GM12878 (cell line): ENCODE measurements at regions not wholly inside any gene's neighbourhood (a gene's known extent, or its start where the extent isn't known, plus 50 kb on each side); places are given as distances from the start of the nearest gene placed in this dataset.

Experiments
- ATAC-seq: fragments of 200-7000 bp; cut with Tn5 transposase; 3 replicates; pipeline ENCODE4 v1.9.1; 2020; ENCODE audit warnings: mild to moderate bottlenecking, moderate library complexity
- BruUV-seq: library from RNA; stranded (reverse); fragments of 400-500 nt; replicated peaks from 2 replicates; lab custom pipeline; 2021; lab: Mats Ljungman, UMichigan
- CTCF ChIA-PET: fragments of 300-600 bp; sonication (Branson Sonifier 250); formaldehyde crosslinking; extraction: SDS; loops from one replicate; lab custom pipeline; 2021; ENCODE audit warnings: inconsistent platforms; lab: Yijun Ruan, JAX
- POLR2A ChIA-PET: fragments of 350-600 bp; formaldehyde crosslinking; extraction: SDS; loops from one replicate; lab custom pipeline; 2021; ENCODE audit warnings: inconsistent platforms; lab: Charles Lee
- RAD21 ChIA-PET: fragments of 300-600 bp; sonication (Branson Sonifier 250); formaldehyde crosslinking; loops from one replicate; lab custom pipeline; 2023; ENCODE audit warnings: antibody characterized with exemption; ENCODE audit not compliant: unreplicated experiment; lab: Charles Lee
- SMC1A ChIA-PET: fragments of 300-600 bp; sonication (Branson Sonifier 250); formaldehyde crosslinking; loops from one replicate; lab custom pipeline; 2023; ENCODE audit not compliant: unreplicated experiment, uncharacterized antibody; lab: Charles Lee
- DNase-seq: peaks from one replicate; pipeline ENCODE4 v3.0.0-alpha.2; 2011; ENCODE audit warnings: low read depth, low spot score
- FAIRE-seq: peaks from 3 replicates; lab custom pipeline; 2011; peaks lifted over from hg19 to GRCh38; lab: Jason Lieb, UNC
- H2AFZ ChIP-seq: 2 replicates; pipeline ENCODE4 v1.6.0; 2011; ENCODE audit warnings: low read depth, low read length, control low read depth; ENCODE audit not compliant: control insufficient read depth
- H3K27ac ChIP-seq: 2 replicates; pipeline ENCODE4 v1.5.1; 2011; ENCODE audit warnings: control low read depth; ENCODE audit not compliant: control insufficient read depth, insufficient read depth
- H3K27me3 ChIP-seq, 2 experiments: replicated peaks in 1 of 2; 2 replicates each; pipeline versions ENCODE4 v1.6.0 to v1.6.1; 2011; ENCODE audit warnings: low read length in 1 of 2; ENCODE audit not compliant: control insufficient read depth in 2 of 2, insufficient read depth in 2 of 2
- H3K36me3 ChIP-seq, 2 experiments: 2 replicates each; pipeline ENCODE4 v1.5.1; 2011; ENCODE audit warnings: low read length in 1 of 2; ENCODE audit not compliant: control insufficient read depth in 2 of 2, insufficient read depth in 2 of 2
- H3K4me1 ChIP-seq: 2 replicates; pipeline ENCODE4 v1.6.1; 2011; ENCODE audit warnings: mild to moderate bottlenecking, low read length, moderate library complexity, mixed read lengths; ENCODE audit not compliant: control insufficient read depth, insufficient read depth
- H3K4me2 ChIP-seq: 2 replicates; pipeline ENCODE4 v1.6.0; 2011; ENCODE audit warnings: control low read depth; ENCODE audit not compliant: control insufficient read depth, insufficient read depth
- H3K4me3 ChIP-seq: fragments of 200-600 bp; sonication (generic); 2 replicates; pipeline ENCODE4 v1.5.1; 2016
- H3K79me2 ChIP-seq: 2 replicates; pipeline ENCODE4 v1.6.0; 2011; ENCODE audit warnings: low read length; ENCODE audit not compliant: control insufficient read depth, insufficient read depth
- H3K9ac ChIP-seq: 2 replicates; pipeline ENCODE4 v1.8.0; 2011; ENCODE audit warnings: low read length, control low read depth, mixed read lengths; ENCODE audit not compliant: control insufficient read depth, insufficient read depth
- H3K9me3 ChIP-seq: replicated peaks from 3 replicates; pipeline ENCODE4 v1.5.1; 2011; ENCODE audit warnings: mild to moderate bottlenecking, low read length; ENCODE audit not compliant: control insufficient read depth, insufficient read depth
- H4K20me1 ChIP-seq: 2 replicates; pipeline ENCODE4 v1.6.0; 2011; ENCODE audit not compliant: control insufficient read depth, insufficient read depth
- BCLAF1 ChIP-seq: fragments of 450-650 bp; IDR thresholded peaks from 2 replicates; pipeline ENCODE4 v1.6.1; 2017; ENCODE audit warnings: antibody characterized with exemption, mild to moderate bottlenecking, moderate library complexity
- EP300 ChIP-seq, 2 experiments: fragments of 150-350 bp in 1 of 2; IDR thresholded peaks; 2 replicates each; pipeline ENCODE4 v1.6.1; 2011 to 2012; ENCODE audit warnings: low read depth in 2 of 2, low read length in 2 of 2, borderline replicate concordance in 1 of 2, improper control_type of control experiment in 1 of 2, inconsistent platforms in 1 of 2; ENCODE audit not compliant: control insufficient read depth in 1 of 2
- IKZF1 ChIP-seq: fragments of 450-650 bp; conservative IDR thresholded peaks from 2 replicates; pipeline ENCODE4 v1.6.1; 2017; ENCODE audit warnings: antibody characterized with exemption, mild to moderate bottlenecking
- KLF5 ChIP-seq: fragments of 450-650 bp; IDR thresholded peaks from 2 replicates; pipeline ENCODE4 v1.6.1; 2014; ENCODE audit warnings: mild to moderate bottlenecking; ENCODE audit not compliant: partially characterized antibody
- MTA2 ChIP-seq: fragments of 450-650 bp; IDR thresholded peaks from 2 replicates; pipeline ENCODE4 v1.6.1; 2016; ENCODE audit warnings: low read depth, mild to moderate bottlenecking, moderate library complexity
- NKRF ChIP-seq: fragments of 450-650 bp; conservative IDR thresholded peaks from 2 replicates; pipeline ENCODE4 v1.6.1; 2017; ENCODE audit warnings: mild to moderate bottlenecking, moderate library complexity
- NR2C2 ChIP-seq: IDR thresholded peaks from 2 replicates; pipeline ENCODE4 v1.6.1; 2011; ENCODE audit warnings: borderline replicate concordance, low read depth; ENCODE audit not compliant: control insufficient read depth, insufficient read length
- POLR2AphosphoS5 ChIP-seq: IDR thresholded peaks from 2 replicates; pipeline ENCODE4 v1.6.1; 2011; ENCODE audit warnings: mild to moderate bottlenecking, low read length, inconsistent platforms
- SMARCA5 ChIP-seq: fragments of 450-650 bp; IDR thresholded peaks from 2 replicates; pipeline ENCODE4 v1.6.1; 2017; ENCODE audit warnings: mild to moderate bottlenecking
- TCF7 ChIP-seq: IDR thresholded peaks from 2 replicates; pipeline ENCODE4 v1.6.1; 2014; ENCODE audit warnings: antibody characterized with exemption, borderline replicate concordance
- WGBS: methylation state at CpG from one replicate; pipeline ENCODE4 v1.1.6; 2016; ENCODE audit warnings: low lambda C conversion rate; ENCODE audit not compliant: insufficient replicate concordance, insufficient coverage; ENCODE audit errors: missing lambda C conversion rate; 5-methylcytosine and 5-hydroxymethylcytosine counted together
- in situ Hi-C: fragments of 300-500 bp; cut with MboI; formaldehyde crosslinking; loops from 9 replicates; pipeline ENCODE4 v1.14.3; 2018; ENCODE audit warnings: mixed read lengths
- intact Hi-C: fragments of 100-400 bp; cut with micrococcal nuclease; formaldehyde crosslinking; loops from one replicate; pipeline ENCODE4 v1.14.2; 2022; ENCODE audit not compliant: unreplicated experiment

- Histone ChIP-seq H3K79me2 (peaks cover 82% of the 10 kb centered on the region), H3K9me3 (peaks cover 16% of the 10 kb centered on the region), H3K27ac (peak overlapping the region; percentile 84), H3K4me1 (peaks cover 33% of the 10 kb centered on the region), H3K27me3 (no peaks in the 10 kb centered on the region), H2AFZ (no peak overlapping the region), H4K20me1 (no peaks in the 10 kb centered on the region), H3K4me2 (peak overlapping the region; percentile 64; the same call in 1 of the 2 replicates), H3K9ac (peak overlapping the region; percentile 56), H3K4me3 (no peak overlapping the region), H3K36me3 (no peaks in the 10 kb centered on the region; a peak in 2 of 4 replicates)
- ATAC-seq (peak; percentile 58), FAIRE-seq (peak; percentile 7), DNase-seq (no peak)
- ChIA-PET POLR2A (interaction anchor here (0.7 to 3.1 kb wide), 20 partner anchors 8 to 186 kb away, joined by 3 to 13 read pairs (median 5); no protein-coding TSS in a partner anchor), CTCF (interaction anchor here (0.6 to 2.4 kb wide), 18 partner anchors 9 to 283 kb away, joined by 3 to 11 read pairs (median 4); no protein-coding TSS in a partner anchor), SMC1A (interaction anchor here (0.8 to 6.2 kb wide), 41 partner anchors 9 to 323 kb away, joined by 3 to 63 read pairs (median 7); no protein-coding TSS in a partner anchor), RAD21 (interaction anchor here (0.8 to 4.1 kb wide), 33 partner anchors 9 to 325 kb away, joined by 3 to 39 read pairs (median 8); no protein-coding TSS in a partner anchor)
- TF ChIP-seq MTA2: peak; percentile 51; the same call in 1 of the 2 replicates
- TF ChIP-seq EP300 (IDR thresholded peaks at IDR 0.05; ENCODE audit: borderline replicate concordance in 1 of 2, control insufficient read depth in 1 of 2, low read depth in 2 of 2, low read length in 2 of 2): peak in 1 of 2 experiments; percentile 10; a peak in 1 of 4 replicates
- TF ChIP-seq KLF5: no peak
- TF ChIP-seq TCF7: 0 out of 2 replicates have a peak, but pooled peaks have one; percentile 4
- TF ChIP-seq IKZF1: 0 out of 2 replicates have a peak, but pooled peaks have one; percentile 5
- intact Hi-C loops (loop anchor here (5.0 to 10.0 kb wide), 2 partner anchors 67 to 105 kb away; partner anchors contain the start of gene SIPA1L1), in situ Hi-C loops (no loop called here)
- no TSS peak for BruUV-seq
Observed at GRCh38 chr14:71429902-71430301, 502.3 kb upstream of the RGS6 start.

GRCh38 chr14:71430321-71430677 is 501.9 kb upstream of the RGS6 start:
- RAD21 ChIA-PET: interaction anchor here (0.8 to 4.1 kb wide), 40 partner anchors 9 to 325 kb away, joined by 3 to 39 read pairs (median 6); no protein-coding TSS in a partner anchor
- H2AFZ ChIP-seq: no peak overlapping the region
- H3K27ac ChIP-seq: peak overlapping the region; percentile 84
- H3K4me3 ChIP-seq: peak overlapping the region; percentile 58; the same call in 1 of the 2 replicates
- peak overlapping the region; percentile 56 for H3K9ac ChIP-seq
- POLR2A ChIA-PET: interaction anchor here (0.7 to 3.1 kb wide), 22 partner anchors 8 to 186 kb away, joined by 3 to 13 read pairs (median 4); no protein-coding TSS in a partner anchor
- 45% methylated on average over 2 of the region's 2 CpGs for WGBS
- intact Hi-C loops (loop anchor here (5.0 to 10.0 kb wide), 2 partner anchors 67 to 105 kb away; partner anchors contain the start of gene SIPA1L1), in situ Hi-C loops (no loop called here)
- H3K27me3 ChIP-seq: no peaks in the 10 kb centered on the region
- H3K4me2 ChIP-seq: peak overlapping the region; percentile 94
- no peak for FAIRE-seq
- peaks cover 14% of the 10 kb centered on the region for H3K9me3 ChIP-seq
- DNase-seq: no peak
- no peaks in the 10 kb centered on the region; a peak in 2 of 4 replicates for H3K36me3 ChIP-seq
- no peaks in the 10 kb centered on the region for H4K20me1 ChIP-seq
- no peak for ATAC-seq
- no TSS peak for BruUV-seq
- peaks cover 33% of the 10 kb centered on the region for H3K4me1 ChIP-seq
- CTCF ChIA-PET: interaction anchor here (0.6 to 2.4 kb wide), 18 partner anchors 9 to 283 kb away, joined by 3 to 11 read pairs (median 4); no protein-coding TSS in a partner anchor
- H3K79me2 ChIP-seq: peaks cover 78% of the 10 kb centered on the region
- SMC1A ChIA-PET: interaction anchor here (0.9 to 6.2 kb wide), 46 partner anchors 8 to 322 kb away, joined by 3 to 63 read pairs (median 7); no protein-coding TSS in a partner anchor
- TF ChIP-seq POLR2AphosphoS5 (0 out of 2 replicates have a peak, but pooled peaks have one; percentile 45), NR2C2 (no peak), NKRF (0 out of 2 replicates have a peak, but pooled peaks have one; percentile 40), BCLAF1 (no peak), SMARCA5 (peak; percentile 87)
